ENCODE measurements at regions not wholly inside any gene's neighbourhood (a gene's known extent, or its start where the extent isn't known, plus 50 kb on each side); places are given as distances from the start of the nearest gene placed in this dataset.

GRCh38 chr9:13665418-13666066 is 386.1 kb upstream of the MPDZ start:
- ATAC-seq = no peak
- no peaks in the 10 kb centered on the region for H3K36me3 Mint-ChIP-seq (ENCODE audit: low read depth)
- H3K27me3 Mint-ChIP-seq = no peaks in the 10 kb centered on the region
- H3K9me3 ChIP-seq (ENCODE audit: control insufficient read depth, low read length, poor library complexity, severe bottlenecking) = no peaks in the 10 kb centered on the region
- H3K4me1 Mint-ChIP-seq = no peaks in the 10 kb centered on the region
- no peak overlapping the region for H3K4me3 Mint-ChIP-seq
- no peak overlapping the region for H3K27ac Mint-ChIP-seq
- DNase-seq = no peak

DNA sequence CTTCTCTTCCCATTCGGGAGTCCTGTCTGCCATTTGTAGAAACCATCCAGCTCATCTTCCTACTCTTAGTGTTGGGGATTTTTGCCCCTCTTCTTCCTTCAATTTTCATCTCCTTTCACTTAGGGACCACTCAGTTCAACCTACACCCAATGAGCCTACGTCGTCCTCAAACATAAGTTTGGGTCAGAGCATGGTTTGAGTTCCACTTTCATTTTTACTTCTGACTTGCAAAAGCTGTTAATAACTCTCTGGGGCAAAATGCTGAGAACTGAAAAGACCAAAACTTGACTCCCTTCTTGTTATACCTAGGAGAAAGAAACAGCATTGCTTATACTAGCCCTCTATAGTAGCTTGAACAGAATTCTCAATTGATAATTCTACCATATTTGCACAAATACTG is 381.5 kb upstream of the MPDZ start:
- H3K27ac Mint-ChIP-seq = no peak overlapping the region
- H3K36me3 Mint-ChIP-seq (ENCODE audit: low read depth) = no peaks in the 10 kb centered on the region
- no peak overlapping the region for H3K4me3 Mint-ChIP-seq
- H3K4me1 Mint-ChIP-seq = no peaks in the 10 kb centered on the region
- ATAC-seq = no peak
- no peaks in the 10 kb centered on the region for H3K27me3 Mint-ChIP-seq
- H3K9me3 ChIP-seq (ENCODE audit: control insufficient read depth, low read length, poor library complexity, severe bottlenecking) = no peaks in the 10 kb centered on the region
- DNase-seq = no peak

- no peaks in the 10 kb centered on the region for H3K4me1 Mint-ChIP-seq
- H3K27ac Mint-ChIP-seq = no peak overlapping the region
- H3K36me3 Mint-ChIP-seq (ENCODE audit: low read depth) = no peaks in the 10 kb centered on the region
- H3K4me3 Mint-ChIP-seq = no peak overlapping the region
- H3K9me3 ChIP-seq (ENCODE audit: control insufficient read depth, low read length, poor library complexity, severe bottlenecking) = no peaks in the 10 kb centered on the region
- no peak for ATAC-seq
- no peaks in the 10 kb centered on the region for H3K27me3 Mint-ChIP-seq
- DNase-seq = no peak
Observed at GRCh38 chr9:13651969-13652663, 372.6 kb upstream of the MPDZ start.

DNA sequence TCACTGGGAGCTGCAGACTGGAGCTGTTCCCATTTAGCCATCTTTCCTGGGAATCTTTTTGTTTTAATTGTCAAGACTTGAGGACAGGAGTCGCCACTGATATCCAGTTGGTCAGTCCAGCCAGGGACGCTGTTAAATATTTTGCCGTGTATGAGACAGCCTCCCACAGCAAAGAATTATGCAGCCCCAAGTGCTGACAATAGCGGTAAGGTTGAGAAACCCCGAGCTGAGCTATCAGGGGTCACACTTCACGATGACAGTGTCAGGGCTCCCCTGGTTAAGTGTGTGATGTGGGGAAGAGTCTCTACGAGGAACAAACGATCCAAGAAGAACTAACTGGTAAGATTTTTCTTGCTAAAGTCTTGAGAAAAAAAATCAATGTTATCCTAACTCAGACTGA is 372.0 kb upstream of the MPDZ start:
- DNase-seq (no peak), ATAC-seq (no peak)
- no peaks in the 10 kb centered on the region for H3K9me3 ChIP-seq (ENCODE audit: control insufficient read depth, low read length, poor library complexity, severe bottlenecking)
- Mint-ChIP-seq H3K36me3 (ENCODE audit: low read depth) (no peaks in the 10 kb centered on the region), H3K27ac (no peak overlapping the region), H3K27me3 (no peaks in the 10 kb centered on the region), H3K4me3 (no peak overlapping the region), H3K4me1 (no peaks in the 10 kb centered on the region)

DNA sequence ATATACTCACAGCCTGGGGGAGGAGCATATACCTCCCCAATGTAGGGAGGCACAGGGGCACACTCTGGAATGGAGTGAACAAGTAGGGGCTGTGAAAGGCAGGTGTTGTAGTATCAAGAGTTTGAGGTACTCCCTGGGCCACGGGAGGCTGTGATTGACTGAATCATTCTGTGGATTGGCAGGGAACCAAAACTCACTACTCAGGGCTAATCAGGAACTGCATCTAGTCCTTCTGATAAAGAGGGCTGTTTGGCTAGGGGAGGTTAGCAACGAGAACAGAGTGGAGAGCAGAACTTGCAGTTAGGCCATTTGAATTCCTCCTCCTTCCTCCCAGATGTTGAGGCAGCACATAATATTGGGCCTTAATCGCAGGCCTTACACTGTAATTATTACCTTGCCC is 369.2 kb upstream of the MPDZ start:
- Mint-ChIP-seq H3K27ac (no peak overlapping the region), H3K27me3 (no peaks in the 10 kb centered on the region), H3K36me3 (ENCODE audit: low read depth) (no peaks in the 10 kb centered on the region), H3K4me1 (no peaks in the 10 kb centered on the region), H3K4me3 (no peak overlapping the region)
- no peak for ATAC-seq
- no peaks in the 10 kb centered on the region for H3K9me3 ChIP-seq (ENCODE audit: control insufficient read depth, low read length, poor library complexity, severe bottlenecking)
- no peak for DNase-seq

GRCh38 chr9:13648068-13648467 is 368.6 kb upstream of the MPDZ start:
- no peaks in the 10 kb centered on the region for H3K36me3 Mint-ChIP-seq (ENCODE audit: low read depth)
- no peaks in the 10 kb centered on the region for H3K4me1 Mint-ChIP-seq
- no peak overlapping the region for H3K27ac Mint-ChIP-seq
- DNase-seq (no peak), ATAC-seq (no peak)
- no peaks in the 10 kb centered on the region for H3K27me3 Mint-ChIP-seq
- H3K4me3 Mint-ChIP-seq = no peak overlapping the region
- H3K9me3 ChIP-seq (ENCODE audit: control insufficient read depth, low read length, poor library complexity, severe bottlenecking) = no peaks in the 10 kb centered on the region

DNA sequence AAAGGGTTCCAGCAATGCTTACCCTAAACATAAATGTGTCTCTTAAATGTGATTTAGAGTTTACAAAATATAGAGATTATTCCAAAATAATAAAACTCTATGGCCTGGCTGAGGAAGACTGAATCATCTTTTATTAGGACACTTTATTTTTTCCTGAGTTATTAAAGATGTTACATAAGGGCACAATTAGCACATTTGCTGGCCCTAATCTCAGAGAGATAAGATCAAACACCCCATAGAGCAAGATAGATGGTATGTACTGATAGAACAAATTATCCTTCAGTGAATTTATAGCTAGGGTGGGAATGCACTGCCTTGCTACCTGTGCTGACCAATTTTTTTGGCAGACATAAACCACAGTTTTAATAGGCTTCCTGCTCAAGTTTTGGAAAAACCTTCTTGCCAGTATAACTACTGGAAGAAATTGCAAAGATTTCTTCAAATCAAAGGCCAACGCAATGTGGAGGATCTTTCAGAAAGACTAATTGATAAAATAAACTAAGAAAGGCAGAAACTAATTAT is 367.1 kb upstream of the MPDZ start:
- no peaks in the 10 kb centered on the region for H3K27me3 Mint-ChIP-seq
- H3K27ac Mint-ChIP-seq = no peak overlapping the region

DNA sequence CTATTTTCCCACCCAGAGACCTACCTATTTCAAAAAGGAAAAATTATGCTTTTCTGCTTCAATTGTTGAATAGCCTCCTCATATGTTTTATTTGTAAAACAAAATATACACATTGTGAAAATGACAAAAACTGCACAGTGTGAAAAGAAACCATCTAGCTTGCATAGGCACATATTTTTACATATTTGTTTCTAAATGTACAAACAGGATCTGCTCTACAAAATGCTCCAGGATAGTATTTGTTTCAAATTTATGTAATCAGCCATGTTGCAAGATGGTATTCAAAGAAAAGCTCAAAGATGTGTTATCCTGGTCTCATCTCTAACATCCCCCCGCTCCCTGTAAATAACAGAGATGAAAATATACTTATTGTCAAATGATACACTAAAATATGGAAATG is 366.1 kb upstream of the MPDZ start:
- H3K36me3 Mint-ChIP-seq (ENCODE audit: low read depth) = no peaks in the 10 kb centered on the region
- ATAC-seq (no peak), DNase-seq (no peak)
- H3K4me1 Mint-ChIP-seq = no peaks in the 10 kb centered on the region
- H3K4me3 Mint-ChIP-seq = no peak overlapping the region
- H3K27me3 Mint-ChIP-seq = no peaks in the 10 kb centered on the region
- no peak overlapping the region for H3K27ac Mint-ChIP-seq
- H3K9me3 ChIP-seq (ENCODE audit: control insufficient read depth, low read length, poor library complexity, severe bottlenecking) = no peaks in the 10 kb centered on the region

More for the DNA sequence above, 367.1 kb upstream of the MPDZ start:
- H3K9me3 ChIP-seq (ENCODE audit: control insufficient read depth, low read length, poor library complexity, severe bottlenecking) = no peaks in the 10 kb centered on the region
- no peak for ATAC-seq
- no peaks in the 10 kb centered on the region for H3K36me3 Mint-ChIP-seq (ENCODE audit: low read depth)
- H3K4me1 Mint-ChIP-seq = no peaks in the 10 kb centered on the region
- DNase-seq = no peak
- H3K4me3 Mint-ChIP-seq = no peak overlapping the region

- Mint-ChIP-seq H3K27me3 (no peaks in the 10 kb centered on the region), H3K27ac (no peak overlapping the region), H3K4me1 (no peaks in the 10 kb centered on the region), H3K36me3 (ENCODE audit: low read depth) (no peaks in the 10 kb centered on the region), H3K4me3 (no peak overlapping the region)
- DNase-seq = no peak
- no peaks in the 10 kb centered on the region for H3K9me3 ChIP-seq (ENCODE audit: control insufficient read depth, low read length, poor library complexity, severe bottlenecking)
- ATAC-seq = no peak
Observed at GRCh38 chr9:13644675-13645074, 365.2 kb upstream of the MPDZ start.

DNA sequence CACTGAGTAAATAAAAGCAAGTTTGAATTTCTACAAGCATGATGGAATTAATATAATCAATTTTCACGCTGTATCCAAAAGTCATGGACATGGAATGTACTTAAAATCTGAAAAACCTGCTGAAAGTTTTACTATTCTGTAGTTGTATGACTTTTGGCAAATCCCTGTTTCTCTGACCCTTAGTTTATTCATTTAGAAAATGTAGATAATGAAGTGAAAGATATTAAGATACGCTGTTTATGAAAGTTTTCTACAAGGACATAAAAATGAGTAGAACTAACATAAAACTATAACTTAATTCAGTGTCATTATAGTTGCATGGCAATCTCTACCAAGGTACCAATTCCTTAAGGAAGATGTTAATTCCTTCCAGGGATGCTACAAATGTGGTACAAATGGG is 363.2 kb upstream of the MPDZ start:
- Mint-ChIP-seq H3K36me3 (ENCODE audit: low read depth) (no peaks in the 10 kb centered on the region), H3K4me3 (no peak overlapping the region), H3K27me3 (no peaks in the 10 kb centered on the region), H3K4me1 (no peaks in the 10 kb centered on the region), H3K27ac (no peak overlapping the region)
- DNase-seq (no peak), ATAC-seq (no peak)
- H3K9me3 ChIP-seq (ENCODE audit: control insufficient read depth, low read length, poor library complexity, severe bottlenecking) = no peaks in the 10 kb centered on the region

DNA sequence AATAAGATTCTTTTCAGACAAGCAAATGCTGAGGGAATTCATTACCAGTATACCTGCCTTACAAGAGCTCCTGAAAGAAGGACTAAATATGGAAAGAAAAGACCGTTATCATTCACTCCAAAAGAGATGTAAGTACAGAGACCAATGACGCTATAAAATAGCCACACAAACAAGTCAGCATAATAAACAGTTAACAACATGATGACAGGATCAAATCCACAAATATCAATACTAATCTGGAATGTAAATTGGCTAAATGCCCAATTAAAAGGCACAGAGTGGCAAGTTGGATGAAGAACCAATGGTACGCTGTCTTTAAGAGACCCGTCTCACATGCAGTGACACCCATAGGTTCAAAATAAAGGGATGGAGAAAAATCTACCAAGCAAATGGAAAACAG is 349.6 kb upstream of the MPDZ start:
- Mint-ChIP-seq H3K4me1 (no peaks in the 10 kb centered on the region), H3K4me3 (no peak overlapping the region), H3K27ac (no peak overlapping the region), H3K27me3 (no peaks in the 10 kb centered on the region), H3K36me3 (ENCODE audit: low read depth) (no peaks in the 10 kb centered on the region)
- no peak for ATAC-seq
- H3K9me3 ChIP-seq (ENCODE audit: control insufficient read depth, low read length, poor library complexity, severe bottlenecking) = no peaks in the 10 kb centered on the region
- no peak for DNase-seq

DNA sequence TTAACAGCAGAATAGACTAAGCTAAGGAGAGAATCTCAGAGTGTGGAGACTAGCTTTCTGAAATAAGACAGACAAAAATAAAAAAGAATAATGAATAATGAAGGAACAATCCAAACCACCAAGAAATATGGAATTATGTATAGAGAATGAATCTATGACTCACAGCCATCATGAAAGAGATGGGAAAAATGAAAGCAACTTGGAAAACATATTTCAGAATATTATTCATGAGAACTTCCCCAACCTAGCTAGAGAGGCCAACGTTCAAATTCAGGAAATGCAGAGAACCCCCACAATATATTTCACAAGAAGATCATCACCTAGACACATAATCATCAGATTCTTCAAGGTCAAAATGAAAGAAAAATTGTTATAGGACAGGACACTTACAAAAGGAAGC is 349.0 kb upstream of the MPDZ start:
- no peak for DNase-seq
- H3K9me3 ChIP-seq (ENCODE audit: control insufficient read depth, low read length, poor library complexity, severe bottlenecking) = no peaks in the 10 kb centered on the region
- no peaks in the 10 kb centered on the region for H3K4me1 Mint-ChIP-seq
- H3K27ac Mint-ChIP-seq = no peak overlapping the region
- no peaks in the 10 kb centered on the region for H3K27me3 Mint-ChIP-seq
- no peak for ATAC-seq
- H3K36me3 Mint-ChIP-seq (ENCODE audit: low read depth) = no peaks in the 10 kb centered on the region
- H3K4me3 Mint-ChIP-seq = no peak overlapping the region

GRCh38 chr9:13627502-13627901 is 348.0 kb upstream of the MPDZ start:
- H3K9me3 ChIP-seq (ENCODE audit: control insufficient read depth, low read length, poor library complexity, severe bottlenecking) = no peaks in the 10 kb centered on the region
- Mint-ChIP-seq H3K27ac (no peak overlapping the region), H3K36me3 (ENCODE audit: low read depth) (no peaks in the 10 kb centered on the region), H3K27me3 (no peaks in the 10 kb centered on the region), H3K4me3 (no peak overlapping the region), H3K4me1 (no peaks in the 10 kb centered on the region)
- no peak for ATAC-seq
- no peak for DNase-seq

DNA sequence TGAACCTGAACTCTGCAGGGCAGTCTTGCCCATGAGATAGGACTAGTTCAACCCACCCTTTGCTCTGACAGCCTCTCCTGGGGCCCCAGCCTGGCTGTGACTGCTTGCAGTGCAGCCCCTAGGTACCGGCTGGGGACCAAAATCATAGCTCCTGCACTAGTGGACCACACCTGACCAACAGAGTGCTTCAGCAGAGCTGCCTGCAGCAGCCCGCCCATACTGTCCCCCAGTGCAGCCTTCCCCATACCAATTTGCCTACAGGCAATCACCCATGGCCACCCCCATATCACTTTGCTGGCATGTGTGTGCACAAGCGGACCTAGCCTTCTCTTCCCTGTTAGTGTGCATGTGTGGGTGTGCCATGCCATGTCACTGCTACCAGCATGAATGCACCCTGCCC is 347.6 kb upstream of the MPDZ start:
- no peaks in the 10 kb centered on the region for H3K4me1 Mint-ChIP-seq
- DNase-seq (no peak), ATAC-seq (no peak)
- no peaks in the 10 kb centered on the region for H3K27me3 Mint-ChIP-seq
- H3K9me3 ChIP-seq (ENCODE audit: control insufficient read depth, low read length, poor library complexity, severe bottlenecking) = no peaks in the 10 kb centered on the region
- no peak overlapping the region for H3K27ac Mint-ChIP-seq
- no peak overlapping the region for H3K4me3 Mint-ChIP-seq
- no peaks in the 10 kb centered on the region for H3K36me3 Mint-ChIP-seq (ENCODE audit: low read depth)
